ENCODE measurements at regions not wholly inside any gene's neighbourhood (a gene's known extent, or its start where the extent isn't known, plus 50 kb on each side); places are given as distances from the start of the nearest gene placed in this dataset.
A peak's percentile ranks its signal among the peaks of the same experiment; 100 is the strongest.

- DNase-seq: no peak
- H3K9me2 ChIP-seq: no peaks in the 10 kb centered on the region
- 8% methylated on average over 1 of the region's 1 CpG for WGBS (ENCODE audit: low lambda C conversion rate)
- H3K27me3 ChIP-seq (ENCODE audit: insufficient read depth): no peaks in the 10 kb centered on the region
- H4K20me1 ChIP-seq (ENCODE audit: insufficient read depth): no peaks in the 10 kb centered on the region
- H3K36me3 ChIP-seq (replicated peaks in 1 of 2; ENCODE audit: control insufficient read depth in 1 of 2, insufficient read depth in 2 of 2, low read length in 1 of 2): no peaks in the 10 kb centered on the region
- TF ChIP-seq SIN3A (IDR thresholded peaks at IDR 0.05; ENCODE audit: borderline replicate concordance, low read depth, low read length) (no peak), GABPA (IDR thresholded peaks at IDR 0.05; ENCODE audit: low read depth) (no peak), PBX3 (IDR thresholded peaks at IDR 0.05) (no peak)
- no peak overlapping the region for H3K4me2 ChIP-seq
- no peak overlapping the region for H2AFZ ChIP-seq (ENCODE audit: low read depth)
- H3K27ac ChIP-seq (ENCODE audit: low read depth in 2 of 2, low read length in 1 of 2): no peak overlapping the region
- no peaks in the 10 kb centered on the region for H3K79me2 ChIP-seq (ENCODE audit: insufficient read depth)
- no peak overlapping the region for H3K9ac ChIP-seq
- no peaks in the 10 kb centered on the region for H3K4me1 ChIP-seq (ENCODE audit: control insufficient read depth in 1 of 2, insufficient read depth in 2 of 2, low read depth in 1 of 2, low read length in 1 of 2)
- no peaks in the 10 kb centered on the region for H3F3A ChIP-seq (replicated peaks; ENCODE audit: insufficient read depth)
- ChIA-PET CTCF (no interaction called here), POLR2A (no interaction called here)
- H3K4me3 ChIP-seq (ENCODE audit: low read depth in 2 of 2, low read length in 1 of 2): no peak overlapping the region
- H3K9me3 ChIP-seq: no peaks in the 10 kb centered on the region
These were observed 305.9 kb upstream of the ARGLU1 start for GRCh38 chr13:106873810-106874209.

GRCh38 chr13:106867249-106867648, 299.3 kb upstream of the ARGLU1 start:
- Histone ChIP-seq H3K4me1 (ENCODE audit: control insufficient read depth in 1 of 2, insufficient read depth in 2 of 2, low read depth in 1 of 2, low read length in 1 of 2) (no peaks in the 10 kb centered on the region; a peak in 1 of 4 replicates), H3K9ac (no peak overlapping the region), H2AFZ (ENCODE audit: low read depth) (no peak overlapping the region), H3K27ac (ENCODE audit: low read depth in 2 of 2, low read length in 1 of 2) (no peak overlapping the region), H4K20me1 (ENCODE audit: insufficient read depth) (no peaks in the 10 kb centered on the region), H3K27me3 (ENCODE audit: insufficient read depth) (no peaks in the 10 kb centered on the region), H3K4me3 (ENCODE audit: low read depth in 2 of 2, low read length in 1 of 2) (no peak overlapping the region), H3K9me3 (no peaks in the 10 kb centered on the region), H3K79me2 (ENCODE audit: insufficient read depth) (no peaks in the 10 kb centered on the region), H3F3A (replicated peaks; ENCODE audit: insufficient read depth) (no peaks in the 10 kb centered on the region), H3K36me3 (replicated peaks in 1 of 2; ENCODE audit: control insufficient read depth in 1 of 2, insufficient read depth in 2 of 2, low read length in 1 of 2) (no peaks in the 10 kb centered on the region), H3K9me2 (no peaks in the 10 kb centered on the region), H3K4me2 (no peak overlapping the region)
- 38% methylated on average over 13 of the region's 13 CpGs for WGBS (ENCODE audit: low lambda C conversion rate)
- TF ChIP-seq TEAD4 (IDR thresholded peaks at IDR 0.05; ENCODE audit: borderline replicate concordance, insufficient read depth): no peak
- no peak for TF ChIP-seq FOXJ3 (CRISPR knock-in tag; IDR thresholded peaks at IDR 0.05)
- TF ChIP-seq TAF1 (IDR thresholded peaks at IDR 0.05; ENCODE audit: borderline replicate concordance, low read depth, low read length): no peak
- TF ChIP-seq CTCF (IDR thresholded peaks at IDR 0.05): no peak
- TF ChIP-seq SIN3A (IDR thresholded peaks at IDR 0.05; ENCODE audit: borderline replicate concordance, low read depth, low read length): no peak
- TF ChIP-seq ELF1 (IDR thresholded peaks at IDR 0.05): no peak
- TF ChIP-seq PBX3 (IDR thresholded peaks at IDR 0.05): no peak
- TF ChIP-seq CHD2 (IDR thresholded peaks at IDR 0.05; ENCODE audit: low read length, partially characterized antibody): no peak
- no peak for TF ChIP-seq RFX5 (IDR thresholded peaks at IDR 0.05; ENCODE audit: low read length)
- no peak for TF ChIP-seq MEF2A (IDR thresholded peaks at IDR 0.05; ENCODE audit: borderline replicate concordance, low read depth)
- no peak for TF ChIP-seq EZH2phosphoT487 (IDR thresholded peaks at IDR 0.05; ENCODE audit: borderline replicate concordance, low read depth)
- no peak for TF ChIP-seq POLR2AphosphoS5 (IDR thresholded peaks at IDR 0.05; ENCODE audit: low read depth, low read length)
- no peak for TF ChIP-seq NFIC (IDR thresholded peaks at IDR 0.05; ENCODE audit: borderline replicate concordance)
- TF ChIP-seq USF1 (IDR thresholded peaks at IDR 0.05; ENCODE audit: borderline replicate concordance, low read depth): no peak
- no peak for TF ChIP-seq GABPA (IDR thresholded peaks at IDR 0.05; ENCODE audit: low read depth)
- POLR2A ChIA-PET: no interaction called here
- CTCF ChIA-PET: no interaction called here
- peak; percentile 19 for DNase-seq
